ENCODE measurements at regions not wholly inside any gene's neighbourhood (a gene's known extent, or its start where the extent isn't known, plus 50 kb on each side); places are given as distances from the start of the nearest gene placed in this dataset.
A peak's percentile ranks its signal among the peaks of the same experiment; 100 is the strongest.

DNA sequence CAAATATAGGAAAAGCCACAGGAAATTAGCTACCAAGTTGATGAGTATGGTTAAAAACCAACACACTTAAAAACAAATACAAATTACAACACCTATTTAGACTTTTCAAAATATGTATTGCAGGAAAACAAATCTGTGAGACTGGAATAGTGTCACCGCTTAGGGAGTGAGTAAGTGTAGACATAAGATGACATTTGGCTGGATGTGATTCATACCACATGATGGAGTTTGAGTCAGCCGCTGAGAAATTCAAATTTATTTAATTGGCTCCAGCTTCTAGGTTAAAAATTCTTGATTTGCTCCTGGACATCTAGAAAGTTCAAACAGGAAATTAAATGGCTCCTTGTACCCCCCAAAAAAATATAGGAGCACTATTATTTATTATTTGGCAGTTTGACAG, 531.7 kb downstream of the SLITRK1 start:
- Histone ChIP-seq H4K20me1 (ENCODE audit: insufficient read depth, poor library complexity, severe bottlenecking) (no peaks in the 10 kb centered on the region), H3K4me2 (no peak overlapping the region), H3K9me2 (replicated peaks; ENCODE audit: insufficient read depth) (no peaks in the 10 kb centered on the region), H3K27me3 (no peaks in the 10 kb centered on the region), H3K4me1 (ENCODE audit: insufficient read depth) (no peaks in the 10 kb centered on the region), H2AFZ (no peak overlapping the region), H3K4me3 (no peak overlapping the region), H3K36me3 (replicated peaks; ENCODE audit: insufficient read depth, low read depth) (no peaks in the 10 kb centered on the region), H3K9me3 (ENCODE audit: low read depth) (no peaks in the 10 kb centered on the region), H3K27ac (no peak overlapping the region), H3K79me2 (no peaks in the 10 kb centered on the region)
- no peak for DNase-seq (ENCODE audit: low spot score)
- TF ChIP-seq, protein P1, sequence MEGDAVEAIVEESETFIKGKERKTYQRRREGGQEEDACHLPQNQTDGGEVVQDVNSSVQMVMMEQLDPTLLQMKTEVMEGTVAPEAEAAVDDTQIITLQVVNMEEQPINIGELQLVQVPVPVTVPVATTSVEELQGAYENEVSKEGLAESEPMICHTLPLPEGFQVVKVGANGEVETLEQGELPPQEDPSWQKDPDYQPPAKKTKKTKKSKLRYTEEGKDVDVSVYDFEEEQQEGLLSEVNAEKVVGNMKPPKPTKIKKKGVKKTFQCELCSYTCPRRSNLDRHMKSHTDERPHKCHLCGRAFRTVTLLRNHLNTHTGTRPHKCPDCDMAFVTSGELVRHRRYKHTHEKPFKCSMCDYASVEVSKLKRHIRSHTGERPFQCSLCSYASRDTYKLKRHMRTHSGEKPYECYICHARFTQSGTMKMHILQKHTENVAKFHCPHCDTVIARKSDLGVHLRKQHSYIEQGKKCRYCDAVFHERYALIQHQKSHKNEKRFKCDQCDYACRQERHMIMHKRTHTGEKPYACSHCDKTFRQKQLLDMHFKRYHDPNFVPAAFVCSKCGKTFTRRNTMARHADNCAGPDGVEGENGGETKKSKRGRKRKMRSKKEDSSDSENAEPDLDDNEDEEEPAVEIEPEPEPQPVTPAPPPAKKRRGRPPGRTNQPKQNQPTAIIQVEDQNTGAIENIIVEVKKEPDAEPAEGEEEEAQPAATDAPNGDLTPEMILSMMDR (IDR thresholded peaks at IDR 0.05; ENCODE audit: poor library complexity) = no peak
- TF ChIP-seq EZH2 (IDR thresholded peaks at IDR 0.05; ENCODE audit: borderline replicate concordance) = no peak
- TF ChIP-seq EZH2phosphoT487 (IDR thresholded peaks at IDR 0.05; ENCODE audit: low read depth, severe bottlenecking, unreplicated experiment) = no peak
- WGBS (ENCODE audit: low lambda C conversion rate, missing lambda C conversion rate) = 94% methylated on average over 2 of the region's 2 CpGs

DNA sequence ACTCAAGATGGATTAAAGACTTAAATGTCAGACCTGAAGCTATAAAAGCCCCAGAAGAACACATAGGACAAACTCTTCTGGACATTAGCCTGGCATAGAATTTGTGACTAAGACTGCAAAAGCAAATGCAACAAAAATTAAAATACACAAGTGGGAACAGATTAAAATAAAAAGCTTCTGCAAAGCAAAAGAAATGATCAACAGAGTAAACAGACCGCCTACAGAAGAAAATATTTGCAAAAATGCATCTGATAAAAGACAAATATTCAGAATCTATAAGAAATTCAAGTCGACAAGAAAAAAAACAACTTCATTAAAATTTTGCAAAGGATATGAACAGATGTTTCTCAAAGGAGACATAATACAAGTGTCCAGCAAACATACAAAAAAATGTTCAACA, 537.8 kb downstream of the SLITRK1 start:
- H4K20me1 ChIP-seq (ENCODE audit: insufficient read depth, poor library complexity, severe bottlenecking) = no peaks in the 10 kb centered on the region
- H3K36me3 ChIP-seq (replicated peaks; ENCODE audit: insufficient read depth, low read depth) = no peaks in the 10 kb centered on the region
- H3K4me1 ChIP-seq (ENCODE audit: insufficient read depth) = no peaks in the 10 kb centered on the region
- TF ChIP-seq, protein P1 (IDR thresholded peaks at IDR 0.05; ENCODE audit: poor library complexity) = no peak
- TF ChIP-seq EZH2phosphoT487 (IDR thresholded peaks at IDR 0.05; ENCODE audit: low read depth, severe bottlenecking, unreplicated experiment) = no peak
- TF ChIP-seq EZH2 (IDR thresholded peaks at IDR 0.05; ENCODE audit: borderline replicate concordance) = no peak
- H3K4me3 ChIP-seq = no peak overlapping the region
- no peak overlapping the region for H3K4me2 ChIP-seq
- no peak for DNase-seq (ENCODE audit: low spot score)
- no peaks in the 10 kb centered on the region for H3K27me3 ChIP-seq
- no peak overlapping the region for H2AFZ ChIP-seq
- no peaks in the 10 kb centered on the region for H3K9me3 ChIP-seq (ENCODE audit: low read depth)
- no peaks in the 10 kb centered on the region for H3K9me2 ChIP-seq (replicated peaks; ENCODE audit: insufficient read depth)
- WGBS (ENCODE audit: low lambda C conversion rate, missing lambda C conversion rate) = 96% methylated on average over 2 of the region's 2 CpGs
- H3K79me2 ChIP-seq = no peaks in the 10 kb centered on the region
- H3K27ac ChIP-seq = no peak overlapping the region

DNA sequence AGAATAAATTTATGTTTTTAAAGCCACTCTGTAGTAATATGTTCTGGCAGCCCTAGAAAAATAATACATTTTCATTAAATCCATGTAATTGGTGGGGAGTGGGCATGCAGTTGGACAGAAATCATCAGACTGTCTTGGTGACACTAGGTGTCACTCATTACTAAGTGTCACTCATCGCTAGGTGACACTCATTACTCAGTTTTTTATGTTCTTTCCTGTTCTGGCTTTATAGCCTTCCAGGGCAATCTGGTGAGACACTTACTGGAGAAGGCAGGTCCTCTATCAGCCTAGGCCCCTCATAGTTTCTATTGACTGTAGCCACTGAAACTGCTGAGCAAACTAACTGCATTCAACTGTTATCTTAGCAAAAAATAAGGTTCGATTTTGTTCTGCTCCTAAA, 542.1 kb downstream of the SLITRK1 start:
- no peak for TF ChIP-seq EZH2 (IDR thresholded peaks at IDR 0.05; ENCODE audit: borderline replicate concordance)
- no peak for TF ChIP-seq EZH2phosphoT487 (IDR thresholded peaks at IDR 0.05; ENCODE audit: low read depth, severe bottlenecking, unreplicated experiment)
- TF ChIP-seq, protein P1 (IDR thresholded peaks at IDR 0.05; ENCODE audit: poor library complexity) = no peak
- H2AFZ ChIP-seq = no peak overlapping the region
- no peak overlapping the region for H3K4me2 ChIP-seq
- H4K20me1 ChIP-seq (ENCODE audit: insufficient read depth, poor library complexity, severe bottlenecking) = no peaks in the 10 kb centered on the region
- no peaks in the 10 kb centered on the region for H3K9me2 ChIP-seq (replicated peaks; ENCODE audit: insufficient read depth)
- H3K27me3 ChIP-seq = no peaks in the 10 kb centered on the region
- H3K79me2 ChIP-seq = no peaks in the 10 kb centered on the region
- DNase-seq (ENCODE audit: low spot score) = peak; percentile 11
- WGBS (ENCODE audit: low lambda C conversion rate, missing lambda C conversion rate) = 78% methylated on average over 2 of the region's 2 CpGs
- H3K9me3 ChIP-seq (ENCODE audit: low read depth) = no peaks in the 10 kb centered on the region
- H3K4me1 ChIP-seq (ENCODE audit: insufficient read depth) = no peaks in the 10 kb centered on the region
- no peak overlapping the region for H3K27ac ChIP-seq
- H3K36me3 ChIP-seq (replicated peaks; ENCODE audit: insufficient read depth, low read depth) = no peaks in the 10 kb centered on the region
- H3K4me3 ChIP-seq = no peak overlapping the region

Data from hepatocyte (in vitro differentiated cells).